ENCODE measurements at regions not wholly inside any gene's neighbourhood (a gene's known extent, or its start where the extent isn't known, plus 50 kb on each side); places are given as distances from the start of the nearest gene placed in this dataset.

- no peaks in the 10 kb centered on the region for H3K27me3 ChIP-seq (ENCODE audit: insufficient read depth, poor library complexity, severe bottlenecking)
- no peak overlapping the region for H3K4me3 ChIP-seq (replicated peaks; ENCODE audit: insufficient read depth, low read length)
- TF ChIP-seq CTCF (IDR thresholded peaks at IDR 0.05; ENCODE audit: insufficient read depth, low read length): no peak
- no peak for TF ChIP-seq GABPA (IDR thresholded peaks at IDR 0.05; ENCODE audit: low read depth)
- TF ChIP-seq POLR2AphosphoS5 (IDR thresholded peaks at IDR 0.05; ENCODE audit: low read depth): no peak
- no peak for TF ChIP-seq SPI1 (IDR thresholded peaks at IDR 0.05; ENCODE audit: borderline replicate concordance, low read depth)
- TF ChIP-seq REST (IDR thresholded peaks at IDR 0.05; ENCODE audit: insufficient replicate concordance, low read depth): no peak
- no peak for DNase-seq (ENCODE audit: low read depth in 1 of 2, low spot score in 1 of 2)
- no peak overlapping the region for H3K27ac ChIP-seq (replicated peaks)
Measured at GRCh38 chr5:143660625-143661024, 151.3 kb upstream of the HMHB1 start.

- no peak overlapping the region for H3K27ac ChIP-seq (replicated peaks)
- TF ChIP-seq REST (IDR thresholded peaks at IDR 0.05; ENCODE audit: insufficient replicate concordance, low read depth): no peak
- no peak for TF ChIP-seq SPI1 (IDR thresholded peaks at IDR 0.05; ENCODE audit: borderline replicate concordance, low read depth)
- TF ChIP-seq POLR2AphosphoS5 (IDR thresholded peaks at IDR 0.05; ENCODE audit: low read depth): no peak
- no peak for TF ChIP-seq GABPA (IDR thresholded peaks at IDR 0.05; ENCODE audit: low read depth)
- TF ChIP-seq CTCF (IDR thresholded peaks at IDR 0.05; ENCODE audit: insufficient read depth, low read length): no peak
- no peak for DNase-seq (ENCODE audit: low read depth in 1 of 2, low spot score in 1 of 2)
Measured at GRCh38 chr5:143659599-143660238, 152.2 kb upstream of the HMHB1 start.

GRCh38 chr5:143658956-143659355 is 153.0 kb upstream of the HMHB1 start:
- Histone ChIP-seq H3K27ac (replicated peaks) (no peak overlapping the region), H3K27me3 (ENCODE audit: insufficient read depth, poor library complexity, severe bottlenecking) (no peaks in the 10 kb centered on the region), H3K4me3 (replicated peaks; ENCODE audit: insufficient read depth, low read length) (no peak overlapping the region)
- TF ChIP-seq POLR2AphosphoS5 (IDR thresholded peaks at IDR 0.05; ENCODE audit: low read depth): no peak
- no peak for TF ChIP-seq CTCF (IDR thresholded peaks at IDR 0.05; ENCODE audit: insufficient read depth, low read length)
- TF ChIP-seq SPI1 (IDR thresholded peaks at IDR 0.05; ENCODE audit: borderline replicate concordance, low read depth): no peak
- TF ChIP-seq GABPA (IDR thresholded peaks at IDR 0.05; ENCODE audit: low read depth): no peak
- no peak for TF ChIP-seq REST (IDR thresholded peaks at IDR 0.05; ENCODE audit: insufficient replicate concordance, low read depth)
- no peak for DNase-seq (ENCODE audit: low read depth in 1 of 2, low spot score in 1 of 2)

More at GRCh38 chr5:143659599-143660238, 152.2 kb upstream of the HMHB1 start:
- Histone ChIP-seq H3K4me3 (replicated peaks; ENCODE audit: insufficient read depth, low read length) (no peak overlapping the region), H3K27me3 (ENCODE audit: insufficient read depth, poor library complexity, severe bottlenecking) (no peaks in the 10 kb centered on the region)

Data from HL-60 (cell line).